H1 (cell line): ENCODE measurements at regions not wholly inside any gene's neighbourhood (a gene's known extent, or its start where the extent isn't known, plus 50 kb on each side); places are given as distances from the start of the nearest gene placed in this dataset.

Experiments used
- KDM1A ChIP-seq: fragments of 200-600, 300-600 bp; sonication (generic); IDR thresholded peaks from 2 replicates; pipeline ENCODE4 v1.7.1; 2016; ENCODE audit warnings: mild to moderate bottlenecking, low read length, borderline replicate concordance
- KDM4A ChIP-seq: IDR thresholded peaks from one replicate; pipeline ENCODE4 v1.7.1; 2012; ENCODE audit warnings: low read depth, mild to moderate bottlenecking, moderate library complexity, low read length, inconsistent platforms; ENCODE audit not compliant: severe bottlenecking

DNA sequence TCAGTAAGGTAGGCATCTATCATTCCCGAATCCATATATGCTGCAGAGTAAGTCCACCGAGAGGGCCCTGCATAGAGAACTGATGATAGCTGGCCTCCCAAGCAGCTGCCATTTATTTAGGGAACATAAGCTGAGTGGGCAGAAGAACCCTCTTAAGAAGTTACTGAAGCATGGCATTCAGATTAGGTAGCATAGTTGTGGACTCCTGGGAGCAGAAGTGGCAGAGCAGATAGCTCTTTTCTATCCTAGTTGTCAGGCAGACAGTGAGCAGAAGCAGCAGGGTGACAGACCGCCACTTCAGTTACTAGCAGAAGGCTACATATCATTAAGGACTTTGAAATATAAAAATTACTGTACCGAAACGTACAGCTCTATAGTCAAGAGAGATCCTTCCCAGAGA lies 454.7 kb downstream of the PPP4R3C start (continued):
- TF ChIP-seq KDM4A = no peak
- no peak for TF ChIP-seq KDM1A
